ENCODE measurements at regions not wholly inside any gene's neighbourhood (a gene's known extent, or its start where the extent isn't known, plus 50 kb on each side); places are given as distances from the start of the nearest gene placed in this dataset.

GRCh38 chr1:8203056-8203455 is 114.9 kb upstream of the SLC45A1 start:
- no peaks in the 10 kb centered on the region for H4K20me1 ChIP-seq (ENCODE audit: insufficient read depth)
- no peak overlapping the region for H3K4me3 ChIP-seq (ENCODE audit: low read length)
- TF ChIP-seq EZH2 (IDR thresholded peaks at IDR 0.05; ENCODE audit: borderline replicate concordance, insufficient read depth, low read length, poor library complexity, severe bottlenecking) (no peak), RAD21 (conservative IDR thresholded peaks at IDR 0.05) (no peak), REST (IDR thresholded peaks at IDR 0.05; ENCODE audit: borderline replicate concordance) (no peak), SMC3 (conservative IDR thresholded peaks at IDR 0.05; ENCODE audit: poor library complexity) (no peak), EP300 (conservative IDR thresholded peaks at IDR 0.05; ENCODE audit: poor library complexity, severe bottlenecking) (no peak), CTCF (IDR thresholded peaks at IDR 0.05; ENCODE audit: poor library complexity, severe bottlenecking) (no peak), TAF1 (IDR thresholded peaks at IDR 0.05; ENCODE audit: low read depth) (no peak), MXI1 (conservative IDR thresholded peaks at IDR 0.05; ENCODE audit: poor library complexity, severe bottlenecking) (no peak), POLR2AphosphoS5 (IDR thresholded peaks at IDR 0.05) (no peak)
- H3K27me3 ChIP-seq (ENCODE audit: insufficient read depth, low read depth, low read length): no peaks in the 10 kb centered on the region
- H3K79me2 ChIP-seq (replicated peaks; ENCODE audit: insufficient read depth, low read length): no peaks in the 10 kb centered on the region
- no peak overlapping the region for H3K4me2 ChIP-seq (ENCODE audit: low read length)
- H2AFZ ChIP-seq (ENCODE audit: low read depth, low read length): no peak overlapping the region
- no peaks in the 10 kb centered on the region for H3K9me2 ChIP-seq (ENCODE audit: insufficient read depth, low read length)
- H3K9ac ChIP-seq (ENCODE audit: low read length): no peak overlapping the region
- H3K36me3 ChIP-seq (ENCODE audit: insufficient read depth, low read length): no peaks in the 10 kb centered on the region
- H3F3A ChIP-seq (ENCODE audit: insufficient read depth, low read length, poor library complexity, severe bottlenecking): no peaks in the 10 kb centered on the region
- H3K9me3 ChIP-seq (ENCODE audit: low read length): no peaks in the 10 kb centered on the region
- H3K27ac ChIP-seq (ENCODE audit: low read length): no peak overlapping the region

GRCh38 chr1:8202182-8202905 is 115.6 kb upstream of the SLC45A1 start:
- no peak for TF ChIP-seq REST (IDR thresholded peaks at IDR 0.05; ENCODE audit: borderline replicate concordance)
- TF ChIP-seq TAF1 (IDR thresholded peaks at IDR 0.05; ENCODE audit: low read depth): no peak
- no peak for TF ChIP-seq MXI1 (conservative IDR thresholded peaks at IDR 0.05; ENCODE audit: poor library complexity, severe bottlenecking)
- no peak for TF ChIP-seq SMC3 (conservative IDR thresholded peaks at IDR 0.05; ENCODE audit: poor library complexity)
- TF ChIP-seq CTCF (IDR thresholded peaks at IDR 0.05; ENCODE audit: poor library complexity, severe bottlenecking): no peak
- no peak for TF ChIP-seq POLR2AphosphoS5 (IDR thresholded peaks at IDR 0.05)
- no peak for TF ChIP-seq EP300 (conservative IDR thresholded peaks at IDR 0.05; ENCODE audit: poor library complexity, severe bottlenecking)
- H3K9me3 ChIP-seq (ENCODE audit: low read length): no peaks in the 10 kb centered on the region
- H3K9me2 ChIP-seq (ENCODE audit: insufficient read depth, low read length): no peaks in the 10 kb centered on the region
- no peaks in the 10 kb centered on the region for H3K27me3 ChIP-seq (ENCODE audit: insufficient read depth, low read depth, low read length)
- H3K4me2 ChIP-seq (ENCODE audit: low read length): no peak overlapping the region
- H3F3A ChIP-seq (ENCODE audit: insufficient read depth, low read length, poor library complexity, severe bottlenecking): no peaks in the 10 kb centered on the region
- no peak overlapping the region for H2AFZ ChIP-seq (ENCODE audit: low read depth, low read length)
- no peak overlapping the region for H3K9ac ChIP-seq (ENCODE audit: low read length)
- no peaks in the 10 kb centered on the region for H3K79me2 ChIP-seq (replicated peaks; ENCODE audit: insufficient read depth, low read length)
- H3K36me3 ChIP-seq (ENCODE audit: insufficient read depth, low read length): no peaks in the 10 kb centered on the region
- no peak overlapping the region for H3K4me3 ChIP-seq (ENCODE audit: low read length)
- H4K20me1 ChIP-seq (ENCODE audit: insufficient read depth): no peaks in the 10 kb centered on the region
- no peak overlapping the region for H3K27ac ChIP-seq (ENCODE audit: low read length)
